HEK293T (cell line): ENCODE measurements at regions not wholly inside any gene's neighbourhood (a gene's known extent, or its start where the extent isn't known, plus 50 kb on each side); places are given as distances from the start of the nearest gene placed in this dataset.
"Not testable (repeated sequence)": the region's sequence is repeated elsewhere in the genome, so short reads cannot be mapped to it uniquely, and the experiment has no call there.

Experiments used
- CTCF ChIA-PET: fragments of 350-600 bp; formaldehyde crosslinking; extraction: SDS; loops from one replicate; lab custom pipeline; 2021; ENCODE audit warnings: antibody characterized with exemption, inconsistent platforms; lab: Yijun Ruan, JAX
- POLR2A ChIA-PET: fragments of 350-600 bp; formaldehyde crosslinking; extraction: SDS; loops from one replicate; lab custom pipeline; 2020; ENCODE audit warnings: antibody characterized with exemption, inconsistent platforms; lab: Yijun Ruan, JAX
- DNase-seq: peaks from one replicate; pipeline ENCODE4 v3.0.0; 2012; ENCODE audit warnings: mixed read lengths; ENCODE audit errors: extremely low spot score
- ARNT ChIP-seq: fragments of 450-650 bp; IDR thresholded peaks from 2 replicates; pipeline ENCODE4 v1.6.1; 2017; ENCODE audit warnings: mild to moderate bottlenecking
- BHLHE40 ChIP-seq: fragments of 450-650 bp; IDR thresholded peaks from 2 replicates; pipeline ENCODE4 v1.6.1; 2016; ENCODE audit warnings: mild to moderate bottlenecking, moderate library complexity, borderline replicate concordance
- CTBP1 ChIP-seq: fragments of 450-650 bp; IDR thresholded peaks from 2 replicates; pipeline ENCODE4 v1.6.1; 2016; ENCODE audit warnings: borderline replicate concordance
- ELF4 ChIP-seq: fragments of 450-650 bp; IDR thresholded peaks from 2 replicates; pipeline ENCODE4 v1.6.1; 2017; ENCODE audit warnings: antibody characterized with exemption
- FOXA1 ChIP-seq: fragments of 450-650 bp; IDR thresholded peaks from 2 replicates; pipeline ENCODE4 v1.6.1; 2016; ENCODE audit warnings: mild to moderate bottlenecking
- FOXK2 ChIP-seq: fragments of 450-650 bp; IDR thresholded peaks from 2 replicates; pipeline ENCODE4 v1.6.1; 2016; ENCODE audit warnings: mild to moderate bottlenecking
- FOXM1 ChIP-seq: fragments of 450-650 bp; IDR thresholded peaks from 2 replicates; pipeline ENCODE4 v1.6.1; 2017; ENCODE audit warnings: mild to moderate bottlenecking, borderline replicate concordance
- HDGF ChIP-seq: fragments of 450-650 bp; IDR thresholded peaks from 2 replicates; pipeline ENCODE4 v1.6.1; 2017; ENCODE audit warnings: antibody characterized with exemption, borderline replicate concordance
- L3MBTL2 ChIP-seq: fragments of 450-650 bp; conservative IDR thresholded peaks from 2 replicates; pipeline ENCODE4 v1.6.1; 2016; ENCODE audit warnings: mild to moderate bottlenecking
- LEF1 ChIP-seq: fragments of 450-650 bp; IDR thresholded peaks from 2 replicates; pipeline ENCODE4 v1.6.1; 2017; ENCODE audit warnings: mild to moderate bottlenecking, borderline replicate concordance
- NFRKB ChIP-seq: fragments of 450-650 bp; IDR thresholded peaks from 2 replicates; pipeline ENCODE4 v1.6.1; 2016; ENCODE audit warnings: mild to moderate bottlenecking, moderate library complexity
- PKNOX1 ChIP-seq: fragments of 450-650 bp; IDR thresholded peaks from 2 replicates; pipeline ENCODE4 v1.6.1; 2016
- SP1 ChIP-seq: fragments of 450-650 bp; IDR thresholded peaks from 2 replicates; pipeline ENCODE4 v1.6.1; 2017
- SUZ12 ChIP-seq: fragments of 450-650 bp; IDR thresholded peaks from 2 replicates; pipeline ENCODE4 v1.6.1; 2016; ENCODE audit warnings: mild to moderate bottlenecking
- TARDBP ChIP-seq: fragments of 450-650 bp; IDR thresholded peaks from 2 replicates; pipeline ENCODE4 v1.6.1; 2016
- ZNF384 ChIP-seq: fragments of 450-650 bp; IDR thresholded peaks from 2 replicates; pipeline ENCODE4 v1.6.1; 2016

GRCh38 chr1:157356601-157357000 lies 195.7 kb downstream of the FCRL5 start:
- CTCF ChIA-PET = interaction anchor here (0.6 kb wide), 1 partner anchor 223 kb away, joined by 3 read pairs; no protein-coding TSS in a partner anchor
- POLR2A ChIA-PET = no interaction called here
- DNase-seq = no peak
- TF ChIP-seq CTBP1 = no peak
- TF ChIP-seq ELF4 = no peak
- TF ChIP-seq SP1 = no peak
- TF ChIP-seq BHLHE40 = no peak
- TF ChIP-seq ZNF384 = no peak
- TF ChIP-seq PKNOX1 = no peak

GRCh38 chr1:157353546-157353945 lies 198.8 kb downstream of the FCRL5 start:
- CTCF ChIA-PET = interaction anchor here (3.4 kb wide), 1 partner anchor 10 kb away, joined by 12 read pairs; no protein-coding TSS in a partner anchor
- POLR2A ChIA-PET = no interaction called here
- TF ChIP-seq SUZ12 (no peak), ELF4 (no peak), ZNF384 (no peak), BHLHE40 (no peak), HDGF (no peak), FOXA1 (no peak), SP1 (no peak), NFRKB (no peak), PKNOX1 (no peak), FOXK2 (no peak)
- DNase-seq = no peak

GRCh38 chr1:157352817-157353408 lies 199.4 kb downstream of the FCRL5 start:
- TF ChIP-seq ZNF384 = no peak
- TF ChIP-seq L3MBTL2 = no peak
- no peak for TF ChIP-seq PKNOX1
- TF ChIP-seq CTBP1 = no peak
- TF ChIP-seq FOXM1 = no peak
- TF ChIP-seq SP1 = no peak
- TF ChIP-seq ELF4 = no peak
- no peak for TF ChIP-seq HDGF
- TF ChIP-seq ARNT = no peak
- TF ChIP-seq LEF1 = no peak
- no peak for TF ChIP-seq SUZ12
- TF ChIP-seq FOXA1 = no peak
- no peak for TF ChIP-seq FOXK2
- no peak for TF ChIP-seq BHLHE40
- ChIA-PET POLR2A (no interaction called here), CTCF (interaction anchor here (1.1 to 3.4 kb wide), 2 partner anchors 11 to 17 kb away, joined by 3 to 12 read pairs; no protein-coding TSS in a partner anchor)
- DNase-seq = no peak

- TF ChIP-seq FOXA1 (no peak), CTBP1 (no peak), ELF4 (no peak), ARNT (no peak), HDGF (no peak), ZNF384 (no peak)
- no peak for DNase-seq
- CTCF ChIA-PET = interaction anchor here (1.1 to 3.4 kb wide), 2 partner anchors 12 to 17 kb away, joined by 3 to 12 read pairs; no protein-coding TSS in a partner anchor
- POLR2A ChIA-PET = no interaction called here
These were observed 200.1 kb downstream of the FCRL5 start for GRCh38 chr1:157352216-157352615.

GRCh38 chr1:157351800-157352199 lies 200.5 kb downstream of the FCRL5 start:
- DNase-seq, POLR2A ChIA-PET: not testable (repeated sequence)
- CTCF ChIA-PET = interaction anchor here (3.4 kb wide), 1 partner anchor 12 kb away, joined by 12 read pairs; no protein-coding TSS in a partner anchor

- ChIA-PET CTCF (interaction anchor here (0.6 kb wide), 1 partner anchor 151 kb away, joined by 4 read pairs; no protein-coding TSS in a partner anchor), POLR2A (no interaction called here)
- TF ChIP-seq FOXM1 (no peak), BHLHE40 (no peak), HDGF (no peak), FOXA1 (no peak), NFRKB (no peak), TARDBP (no peak), LEF1 (no peak), SP1 (no peak), SUZ12 (no peak), FOXK2 (no peak), ELF4 (no peak), PKNOX1 (no peak), ARNT (no peak), L3MBTL2 (no peak), ZNF384 (no peak), CTBP1 (no peak)
- no peak for DNase-seq
These were observed 203.5 kb downstream of the FCRL5 start for GRCh38 chr1:157348538-157349480.
